GM21515 (cell line): ENCODE measurements at regions not wholly inside any gene's neighbourhood (a gene's known extent, or its start where the extent isn't known, plus 50 kb on each side); places are given as distances from the start of the nearest gene placed in this dataset.
"Not testable (repeated sequence)": the region's sequence is repeated elsewhere in the genome, so short reads cannot be mapped to it uniquely, and the experiment has no call there.

ENCODE experiments used
- ATAC-seq: cut with Tn5 transposase; IDR thresholded peaks from one replicate; pipeline ENCODE4 v1.9.1; 2021; ENCODE audit not compliant: unreplicated experiment

DNA sequence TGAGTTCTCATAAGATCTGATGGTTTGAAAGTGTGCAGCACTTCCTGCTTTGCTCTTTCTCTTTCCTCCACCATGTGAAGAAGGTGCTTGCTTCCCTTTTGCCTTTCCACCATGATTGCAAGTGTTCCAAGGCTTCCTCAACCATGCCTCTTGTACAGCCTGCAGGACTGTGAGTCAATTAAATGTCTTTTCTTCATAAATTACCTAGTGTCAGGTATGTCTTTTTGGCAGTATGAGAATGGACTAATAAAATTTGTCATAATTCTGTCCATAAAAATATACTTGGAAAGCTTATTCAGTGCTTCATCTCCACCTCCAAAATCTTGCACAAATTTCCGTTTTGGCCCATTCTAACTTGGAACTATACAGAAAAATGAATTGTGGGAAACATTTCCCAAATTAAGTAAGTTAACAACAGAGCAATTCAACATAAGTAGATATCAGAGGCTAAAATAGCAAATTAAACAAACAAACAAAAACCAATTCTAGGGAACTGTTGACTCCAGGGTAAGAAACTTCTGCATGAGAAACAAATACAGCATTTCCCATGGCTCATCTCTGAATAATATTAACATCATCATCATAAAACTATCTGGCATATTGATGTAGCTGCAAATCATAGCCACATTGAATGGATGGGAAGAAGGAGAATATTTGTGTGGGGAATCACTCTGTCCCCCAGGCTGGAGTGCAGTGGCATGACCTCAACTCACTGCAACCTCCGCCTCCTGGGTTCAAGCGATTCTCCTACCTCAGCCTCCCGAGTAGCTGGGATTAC, 459.5 kb upstream of the FAR2 start:
- no peak for ATAC-seq

GRCh38 chr12:28693565-28694219, 455.4 kb upstream of the FAR2 start:
- no peak for ATAC-seq

DNA sequence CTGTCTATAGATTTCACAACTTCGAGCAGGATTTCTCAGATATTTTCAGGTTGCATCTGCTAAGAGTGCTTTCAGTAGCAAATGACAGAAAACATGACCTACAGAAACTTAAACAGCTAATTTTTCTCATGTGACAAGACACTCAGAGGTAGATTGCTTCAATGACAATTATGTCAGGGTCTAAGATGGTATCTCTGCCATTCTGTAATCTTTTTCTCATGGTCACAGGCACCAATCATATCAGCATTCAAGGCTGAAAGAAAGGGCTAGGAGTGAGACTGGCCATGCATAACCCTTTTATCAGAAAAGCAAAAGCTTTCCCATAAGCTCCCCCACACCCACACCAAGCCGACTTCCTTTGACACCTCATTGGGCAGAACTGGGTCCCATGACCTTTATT, 450.5 kb upstream of the FAR2 start:
- no peak for ATAC-seq

DNA sequence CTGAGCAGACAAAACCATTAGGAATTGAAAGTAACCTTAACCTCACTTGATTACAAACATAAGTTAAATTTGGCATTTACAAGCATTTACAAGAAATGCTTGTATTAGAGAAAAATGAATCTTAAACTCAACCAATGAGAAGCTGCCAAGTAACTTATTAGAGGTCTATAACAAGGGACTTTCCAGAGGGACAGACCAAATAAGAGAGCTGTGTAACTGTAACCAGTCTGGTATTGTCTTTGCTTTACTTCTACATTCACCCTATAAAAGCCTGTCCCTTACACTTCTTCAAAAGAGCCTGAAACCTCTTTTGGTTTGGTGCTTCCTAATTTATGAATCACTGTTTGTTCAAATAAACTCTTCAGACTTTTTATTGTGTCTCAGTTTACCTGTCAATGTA, 450.0 kb upstream of the FAR2 start:
- ATAC-seq = no peak

DNA sequence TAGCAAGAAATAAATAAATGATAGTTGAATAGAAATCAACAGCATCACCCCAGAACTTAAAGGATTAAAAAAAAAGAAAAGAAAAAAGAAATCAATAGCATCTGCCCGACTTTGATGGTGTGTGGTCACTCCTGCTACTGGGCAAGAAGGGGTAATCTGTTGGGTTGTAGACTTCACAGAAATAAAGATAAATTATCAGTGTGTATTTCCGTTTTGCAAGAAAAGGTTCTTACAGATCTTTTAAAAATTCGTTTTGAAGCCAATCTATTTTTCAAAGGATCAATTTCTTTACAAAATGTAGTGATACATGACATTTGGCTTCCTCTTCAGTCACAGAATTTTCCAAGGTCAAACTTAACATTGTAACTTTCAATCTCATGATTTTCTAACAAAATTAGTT, 448.9 kb upstream of the FAR2 start:
- no peak for ATAC-seq

DNA sequence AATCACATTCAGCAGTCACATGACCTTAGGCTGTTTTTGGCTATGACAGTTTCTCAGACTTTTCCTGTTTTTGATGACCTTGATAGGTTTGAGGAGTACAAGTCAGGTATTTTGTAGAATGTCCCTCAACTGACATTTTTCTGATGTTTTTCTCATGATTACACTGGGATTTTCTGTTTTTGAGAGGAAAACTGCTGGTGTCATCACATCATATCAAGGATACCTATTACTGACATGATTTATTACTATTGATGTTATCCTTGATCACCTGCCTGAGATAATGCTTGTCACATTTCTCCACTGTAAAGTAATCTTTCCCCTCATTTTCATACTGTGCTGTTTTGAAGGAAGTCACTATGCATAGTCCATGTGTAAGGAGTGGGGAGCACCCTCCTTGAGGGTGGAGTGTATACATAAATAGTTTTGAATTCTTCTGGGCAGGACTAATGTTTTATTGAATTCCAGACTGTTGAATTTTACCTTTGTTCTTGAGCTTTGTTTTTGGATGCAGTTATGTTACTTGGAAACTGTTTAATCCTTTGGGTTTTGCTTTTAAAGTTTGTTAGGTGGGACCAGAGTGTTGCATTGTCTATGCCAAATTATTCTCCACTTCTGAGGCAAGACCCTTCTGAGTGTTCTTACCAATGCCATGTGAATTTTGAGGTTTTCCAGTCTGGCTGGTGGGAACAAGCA, 444.5 kb upstream of the FAR2 start:
- ATAC-seq = no peak

DNA sequence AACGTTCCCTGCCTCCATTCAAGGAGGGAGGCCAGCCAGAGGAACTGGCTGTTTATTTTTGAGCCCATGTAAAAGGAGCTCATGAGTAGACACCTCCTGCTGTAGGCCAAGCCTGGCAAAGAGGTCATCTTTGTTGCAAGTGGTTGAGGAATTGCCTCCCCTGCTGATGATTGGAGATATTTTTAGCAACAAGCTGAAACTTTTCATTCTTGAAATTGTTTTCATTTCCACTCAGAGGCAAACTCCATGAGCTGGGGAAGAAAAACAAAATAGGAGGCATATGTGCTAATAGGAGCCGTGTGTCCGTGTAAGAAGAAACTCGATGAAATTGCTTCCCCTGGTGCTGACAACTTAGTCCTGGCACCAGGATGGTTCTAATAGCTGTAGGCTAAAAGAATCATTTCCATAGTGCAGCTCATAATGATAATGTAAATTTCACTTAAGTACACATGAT, 440.1 kb upstream of the FAR2 start:
- no peak for ATAC-seq

- no peak for ATAC-seq
These were observed 438.9 kb upstream of the FAR2 start for GRCh38 chr12:28709986-28710685.

GRCh38 chr12:28710882-28711281, 438.2 kb upstream of the FAR2 start:
- ATAC-seq = no peak

DNA sequence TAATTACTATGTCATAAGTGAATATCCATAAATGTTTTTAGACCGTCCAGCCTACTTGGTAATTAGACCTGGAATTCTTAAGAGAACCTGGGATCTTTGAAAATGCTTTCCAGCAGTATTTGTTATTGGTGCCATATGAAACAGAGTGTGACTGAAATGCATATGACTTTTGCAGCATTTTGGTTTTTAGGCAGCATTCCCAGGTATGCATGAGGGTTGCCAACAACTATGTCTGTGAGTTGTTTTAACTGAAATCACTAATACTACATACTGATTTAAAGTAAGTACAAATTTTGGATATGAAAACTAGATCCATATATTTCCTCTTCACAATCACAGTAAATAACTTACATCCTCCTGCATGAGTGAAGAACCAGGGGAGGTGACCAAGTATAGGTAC, 437.7 kb upstream of the FAR2 start:
- ATAC-seq = no peak

DNA sequence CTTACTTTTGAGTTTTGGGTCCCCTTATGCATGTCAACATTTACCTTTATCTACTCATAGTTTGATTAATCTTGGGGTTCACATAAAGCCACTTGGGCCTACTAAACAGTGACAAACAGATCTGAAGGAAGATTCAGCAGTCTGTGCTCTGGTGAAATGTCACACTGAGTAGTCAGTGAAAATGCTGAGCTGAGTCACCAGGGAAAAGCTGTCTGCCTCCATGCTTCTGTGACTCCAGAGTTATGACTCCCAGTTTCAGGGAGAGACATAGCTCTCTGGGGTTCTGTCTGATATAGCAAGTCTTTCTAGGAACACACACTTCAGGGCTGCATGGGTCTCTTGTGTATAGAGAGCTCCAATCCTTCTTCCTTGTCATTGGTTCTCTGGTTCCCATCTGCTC, 406.3 kb upstream of the FAR2 start:
- no peak for ATAC-seq

- ATAC-seq = no peak
These were observed 402.2 kb upstream of the FAR2 start for GRCh38 chr12:28746734-28747325.

GRCh38 chr12:28750946-28751685, 398.0 kb upstream of the FAR2 start:
- no peak for ATAC-seq

GRCh38 chr12:28755027-28755426, 394.1 kb upstream of the FAR2 start:
- ATAC-seq = no peak

DNA sequence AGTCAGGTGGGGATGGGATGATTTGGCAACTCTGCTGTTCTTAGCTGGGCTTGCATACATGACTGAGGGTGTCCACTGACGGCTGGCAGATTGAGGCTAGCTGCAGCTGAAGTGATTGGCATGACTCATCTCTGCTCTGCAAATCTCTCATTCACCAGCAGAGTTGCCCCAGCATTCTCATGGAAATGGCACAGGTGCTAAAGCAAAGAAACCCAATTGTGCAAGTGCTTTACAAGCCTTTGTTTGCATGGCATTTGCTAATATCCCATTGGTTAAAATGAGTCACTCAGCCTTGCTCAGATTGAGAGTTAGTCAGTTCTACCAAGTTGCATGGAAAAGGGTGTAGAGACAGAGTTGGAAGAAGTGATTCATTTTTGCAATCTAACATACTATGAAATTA, 389.7 kb upstream of the FAR2 start:
- no peak for ATAC-seq

DNA sequence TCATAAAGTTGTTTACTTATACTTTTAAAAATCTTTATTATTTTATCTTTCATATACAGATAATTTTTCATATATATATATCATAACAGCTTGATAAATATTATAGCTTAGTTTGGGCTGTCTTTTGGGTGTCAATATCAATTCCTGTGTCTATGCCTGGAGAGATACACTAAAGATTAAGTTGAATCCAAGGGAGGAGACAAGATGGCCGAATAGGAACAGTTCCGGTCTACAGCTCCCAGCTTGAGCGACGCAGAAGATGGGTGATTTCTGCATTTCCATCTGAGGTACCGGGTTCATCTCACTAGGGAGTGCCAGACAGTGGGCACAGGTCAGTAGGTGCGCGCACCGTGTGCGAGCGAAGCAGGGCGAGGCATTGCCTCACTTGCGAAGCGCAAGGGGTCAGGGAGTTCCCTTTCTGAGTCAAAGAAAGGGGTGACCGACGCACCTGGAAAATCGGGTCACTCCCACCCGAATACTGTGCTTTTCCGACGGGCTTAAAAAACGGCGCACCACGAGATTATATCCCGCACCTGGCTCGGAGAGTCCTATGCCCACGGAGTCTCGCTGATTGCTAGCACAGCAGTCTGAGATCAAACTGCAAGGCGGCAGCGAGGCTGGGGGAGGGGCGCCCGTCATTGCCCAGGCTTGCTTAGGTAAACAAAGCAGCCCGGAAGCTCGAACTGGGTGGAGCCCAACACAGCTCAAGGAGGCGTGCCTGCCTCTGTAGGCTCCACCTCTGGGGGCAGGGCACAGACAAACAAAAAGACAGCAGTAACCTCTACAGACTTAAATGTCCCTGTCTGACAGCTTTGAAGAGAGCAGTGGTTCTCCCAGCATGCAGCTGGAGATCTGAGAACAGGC, 388.8 kb upstream of the FAR2 start:
- not testable (repeated sequence) for ATAC-seq

- not testable (repeated sequence) for ATAC-seq
These were observed 387.2 kb upstream of the FAR2 start for GRCh38 chr12:28761897-28762296.

- no peak for ATAC-seq
These were observed 382.7 kb upstream of the FAR2 start for GRCh38 chr12:28766398-28766797.

GRCh38 chr12:28767836-28768348, 381.2 kb upstream of the FAR2 start:
- no peak for ATAC-seq
